ENCODE measurements at regions not wholly inside any gene's neighbourhood (a gene's known extent, or its start where the extent isn't known, plus 50 kb on each side); places are given as distances from the start of the nearest gene placed in this dataset.
"Not testable (repeated sequence)": the region's sequence is repeated elsewhere in the genome, so short reads cannot be mapped to it uniquely, and the experiment has no call there.

DNA sequence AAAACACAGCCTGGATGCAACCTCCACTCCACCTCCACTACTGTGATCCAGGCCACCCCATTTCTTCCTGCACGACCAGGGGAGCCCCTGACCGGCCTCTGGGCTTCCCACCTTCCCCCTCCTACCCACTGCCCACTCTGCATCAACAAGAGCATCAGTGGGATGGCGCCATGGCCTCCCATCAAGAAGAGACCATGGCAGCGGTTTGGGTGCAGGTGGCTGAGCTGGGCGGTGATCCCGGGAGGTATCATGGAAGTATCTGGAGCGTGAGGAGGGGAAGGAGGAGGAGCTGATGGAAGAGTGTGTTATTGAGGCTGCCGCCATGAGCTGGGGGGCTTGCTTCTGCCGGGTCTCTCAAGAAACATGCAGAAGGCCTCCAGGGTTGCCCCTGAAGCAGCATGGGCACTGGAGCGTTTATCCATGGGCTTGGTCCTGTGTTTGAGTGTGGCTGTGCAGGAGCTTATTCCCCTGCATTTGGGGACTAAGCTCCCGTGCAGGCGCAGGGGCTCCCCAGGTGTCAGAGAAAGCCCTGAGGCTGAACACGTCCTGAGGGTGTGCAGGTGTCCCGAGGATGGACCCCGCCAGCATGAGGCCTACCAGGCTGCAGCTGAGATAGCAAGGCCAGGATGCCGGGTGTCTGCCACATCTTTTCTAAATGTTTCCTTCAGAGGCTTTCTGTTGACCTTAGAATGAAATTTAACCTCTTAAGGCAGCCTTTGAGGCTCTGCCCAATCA is 99.2 kb upstream of the PCBD1 start:
- H3K4me1 ChIP-seq (ENCODE audit: control insufficient read depth, insufficient read depth, low read length): peaks cover 44% of the 10 kb centered on the region
- ATAC-seq: no peak
- peaks cover 36 to 47% of the 10 kb centered on the region in 2 donors for H3K4me1 Mint-ChIP-seq
- H3K27me3 Mint-ChIP-seq (ENCODE audit: low read depth in 2 of 2): peaks cover 0 to 12% of the 10 kb centered on the region in 2 donors
- no peaks in the 10 kb centered on the region for H3K27me3 ChIP-seq (ENCODE audit: control insufficient read depth, insufficient read depth, low read length)
- H3K36me3 Mint-ChIP-seq: no peaks in the 10 kb centered on the region
- H3K9me3 ChIP-seq (ENCODE audit: control insufficient read depth, insufficient read depth, low read length): no peaks in the 10 kb centered on the region
- H3K9me3 Mint-ChIP-seq: no peaks in the 10 kb centered on the region
- 94% methylated on average over 15 of the region's 16 CpGs for WGBS (ENCODE audit: insufficient coverage)
- no peak for DNase-seq
- TF ChIP-seq CTCF (IDR thresholded peaks at IDR 0.05): no peak
- intact Hi-C loops (cut with micrococcal nuclease): no loop called here
- H3K36me3 ChIP-seq (ENCODE audit: control insufficient read depth, insufficient read depth, low read length): no peaks in the 10 kb centered on the region
- no peak overlapping the region for H3K4me3 ChIP-seq (ENCODE audit: low read length)
- no peak overlapping the region for H3K4me3 Mint-ChIP-seq
- H3K27ac ChIP-seq (ENCODE audit: low read length): no peak overlapping the region
- peak overlapping the region in 1 of 2 donors; percentile 11 for H3K27ac Mint-ChIP-seq

- H3K36me3 ChIP-seq (ENCODE audit: control insufficient read depth, insufficient read depth, low read length); DNase-seq; H3K27ac ChIP-seq (ENCODE audit: low read length); H3K4me3 Mint-ChIP-seq; H3K9me3 Mint-ChIP-seq; H3K9me3 ChIP-seq (ENCODE audit: control insufficient read depth, insufficient read depth, low read length); intact Hi-C loops (cut with micrococcal nuclease); H3K27me3 ChIP-seq (ENCODE audit: control insufficient read depth, insufficient read depth, low read length); H3K36me3 Mint-ChIP-seq; H3K4me3 ChIP-seq (ENCODE audit: low read length): not testable (repeated sequence)
- ATAC-seq: peak in 1 of 3 donors; percentile 66
- Mint-ChIP-seq H3K27me3 (ENCODE audit: low read depth in 2 of 2) (peaks cover 8 to 12% of the 10 kb centered on the region in 2 donors), H3K4me1 (peaks cover 24 to 25% of the 10 kb centered on the region in 2 donors), H3K27ac (peak overlapping the region in 1 of 2 donors; percentile 45)
- WGBS (ENCODE audit: insufficient coverage): 60% methylated on average over 8 of the region's 8 CpGs
- H3K4me1 ChIP-seq (ENCODE audit: control insufficient read depth, insufficient read depth, low read length): peaks cover 35% of the 10 kb centered on the region
Observed at GRCh38 chr10:70990156-70990555, 101.8 kb upstream of the PCBD1 start.

DNA sequence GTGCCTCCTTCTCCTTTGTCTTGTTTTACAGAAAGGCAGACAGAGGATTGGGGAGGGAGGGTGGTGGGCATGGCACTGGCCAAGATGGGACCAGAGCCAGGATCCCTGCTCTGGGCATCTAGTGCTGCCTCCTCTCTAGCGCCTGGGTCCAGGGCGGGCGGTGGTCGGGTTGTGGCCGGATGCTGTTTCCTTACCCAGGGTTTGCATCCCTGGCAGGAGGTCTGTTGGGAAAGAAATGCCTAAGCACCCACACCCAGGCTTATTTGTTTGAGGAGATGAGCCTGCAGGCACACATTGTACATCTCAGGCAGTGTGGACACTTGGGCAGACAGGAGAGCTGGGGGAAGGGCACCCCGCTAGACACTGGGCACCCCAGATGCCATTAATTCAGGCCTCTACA is 102.3 kb upstream of the PCBD1 start:
- H3K9me3 Mint-ChIP-seq: no peaks in the 10 kb centered on the region
- H3K27me3 Mint-ChIP-seq (ENCODE audit: low read depth in 2 of 2): peaks cover 8 to 12% of the 10 kb centered on the region in 2 donors
- intact Hi-C loops (cut with micrococcal nuclease): no loop called here

More for the DNA sequence above, 102.3 kb upstream of the PCBD1 start:
- H3K9me3 ChIP-seq (ENCODE audit: control insufficient read depth, insufficient read depth, low read length): no peaks in the 10 kb centered on the region
- peak overlapping the region in 1 of 2 donors; percentile 45 for H3K27ac Mint-ChIP-seq
- no peaks in the 10 kb centered on the region for H3K36me3 Mint-ChIP-seq
- H3K36me3 ChIP-seq (ENCODE audit: control insufficient read depth, insufficient read depth, low read length): no peaks in the 10 kb centered on the region
- 94% methylated on average over 6 of the region's 6 CpGs for WGBS (ENCODE audit: insufficient coverage)
- ATAC-seq (no peak), DNase-seq (no peak)
- no peak overlapping the region for H3K4me3 ChIP-seq (ENCODE audit: low read length)
- H3K4me3 Mint-ChIP-seq: no peak overlapping the region
- no peak for TF ChIP-seq CTCF (IDR thresholded peaks at IDR 0.05)
- no peak overlapping the region for H3K27ac ChIP-seq (ENCODE audit: low read length)
- H3K4me1 ChIP-seq (ENCODE audit: control insufficient read depth, insufficient read depth, low read length): peaks cover 30% of the 10 kb centered on the region
- no peaks in the 10 kb centered on the region for H3K27me3 ChIP-seq (ENCODE audit: control insufficient read depth, insufficient read depth, low read length)
- peaks cover 19% of the 10 kb centered on the region in 2 donors for H3K4me1 Mint-ChIP-seq
